ENCODE measurements at regions not wholly inside any gene's neighbourhood (a gene's known extent, or its start where the extent isn't known, plus 50 kb on each side); places are given as distances from the start of the nearest gene placed in this dataset.

DNA sequence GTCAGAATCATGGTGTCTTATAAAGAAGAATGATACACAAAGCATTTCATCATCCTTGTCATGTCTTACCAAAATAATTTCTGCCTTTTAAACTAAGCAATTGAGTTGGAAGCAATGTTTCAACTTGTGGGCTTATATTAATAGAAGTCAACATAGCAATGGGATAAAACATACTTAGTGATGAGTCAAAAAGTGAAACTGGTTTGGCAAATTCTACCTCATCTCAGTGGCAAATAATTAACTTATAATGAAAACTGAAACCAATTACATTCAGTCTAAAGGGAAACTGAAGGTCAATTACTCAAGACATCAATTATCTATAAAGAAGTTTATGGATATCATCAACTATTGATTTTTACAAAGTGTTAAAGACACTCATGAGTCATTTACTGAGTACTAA is 463.8 kb downstream of the BMP2 start:
- DNase-seq, result no peak
- Histone ChIP-seq H3K27ac (ENCODE audit: insufficient read depth, low read length) (no peak overlapping the region), H2BK20ac (ENCODE audit: low read depth, low read length) (no peak overlapping the region), H3K9me1 (ENCODE audit: insufficient read depth, low read length) (no peaks in the 10 kb centered on the region), H2BK15ac (ENCODE audit: low read depth, low read length) (no peak overlapping the region), H3K56ac (ENCODE audit: extremely low read depth, insufficient read depth, low read length) (no peak overlapping the region), H3K4me3 (ENCODE audit: insufficient read depth, low read depth, low read length) (no peak overlapping the region), H2BK120ac (ENCODE audit: low read depth, low read length) (no peak overlapping the region), H4K5ac (ENCODE audit: low read depth, low read length) (no peak overlapping the region), H3K23ac (ENCODE audit: low read depth, low read length) (no peak overlapping the region), H3K9me3 (ENCODE audit: control insufficient read depth, insufficient read depth, low read length) (no peaks in the 10 kb centered on the region), H3K27me3 (ENCODE audit: control insufficient read depth, insufficient read depth, low read length) (no peaks in the 10 kb centered on the region), H3K14ac (replicated peaks; ENCODE audit: low read depth, low read length) (no peak overlapping the region), H2AFZ (replicated peaks; ENCODE audit: low read length, poor library complexity) (no peak overlapping the region), H3K79me1 (ENCODE audit: low read depth in 1 of 2, low read length in 2 of 2) (no peaks in the 10 kb centered on the region), H4K91ac (ENCODE audit: insufficient read depth, low read depth, low read length) (no peak overlapping the region), H2BK5ac (ENCODE audit: low read depth, low read length, poor library complexity, severe bottlenecking) (no peak overlapping the region), H2AK5ac (ENCODE audit: low read depth, low read length) (no peak overlapping the region), H3K18ac (ENCODE audit: low read depth, low read length) (no peak overlapping the region), H3K4me2 (ENCODE audit: low read depth, low read length) (no peak overlapping the region), H4K8ac (ENCODE audit: low read depth in 2 of 2, low read length in 2 of 2) (no peak overlapping the region), H3K4ac (ENCODE audit: low read depth, low read length) (no peak overlapping the region), H3K9ac (ENCODE audit: low read depth, low read length) (no peak overlapping the region), H4K20me1 (ENCODE audit: insufficient read depth, low read length) (no peaks in the 10 kb centered on the region), H2AK9ac (replicated peaks; ENCODE audit: low read depth, low read length, poor library complexity) (no peak overlapping the region), H3K36me3 (ENCODE audit: control insufficient read depth, insufficient read depth, low read length) (no peaks in the 10 kb centered on the region), H3K4me1 (ENCODE audit: control insufficient read depth, insufficient read depth, low read length) (no peaks in the 10 kb centered on the region)
- CTCF ChIA-PET, result no interaction called here
- dilution Hi-C loops (cut with HindIII; ENCODE audit: low sequenced_read_pairs, unreplicated experiment) (no loop called here), intact Hi-C loops (cut with micrococcal nuclease) (no loop called here), in situ Hi-C loops (cut with MboI; ENCODE audit: low sequenced_read_pairs) (no loop called here)
- ATAC-seq (ENCODE audit: low read depth), result no peak
- no TSS peak for BruUV-seq (replicated peaks)
- POLR2A ChIA-PET (ENCODE audit: unreplicated experiment), result no interaction called here
- TF ChIP-seq MAZ (IDR thresholded peaks at IDR 0.05; ENCODE audit: borderline replicate concordance, low read depth, low read length) (no peak), NFE2L2 (IDR thresholded peaks at IDR 0.05; ENCODE audit: low read depth, low read length) (no peak), RFX5 (IDR thresholded peaks at IDR 0.05; ENCODE audit: low read depth, low read length) (no peak), CHD1 (IDR thresholded peaks at IDR 0.05; ENCODE audit: low read depth, low read length) (no peak), RCOR1 (IDR thresholded peaks at IDR 0.05; ENCODE audit: insufficient replicate concordance, low read length) (no peak), CEBPB (IDR thresholded peaks at IDR 0.05; ENCODE audit: low read depth, low read length) (no peak), MXI1 (IDR thresholded peaks at IDR 0.05; ENCODE audit: borderline replicate concordance, low read depth, low read length) (no peak), RAD21 (IDR thresholded peaks at IDR 0.05; ENCODE audit: low read length) (no peak), BHLHE40 (IDR thresholded peaks at IDR 0.05; ENCODE audit: low read depth, low read length) (no peak), FOS (IDR thresholded peaks at IDR 0.05; ENCODE audit: low read depth, low read length) (no peak), POLR2A (IDR thresholded peaks at IDR 0.05; ENCODE audit: low read depth, low read length) (no peak), SMC3 (IDR thresholded peaks at IDR 0.05; ENCODE audit: low read depth, low read length) (no peak), MAFK (IDR thresholded peaks at IDR 0.05; ENCODE audit: low read depth, low read length) (no peak)
- TF ChIP-seq, protein P1, sequence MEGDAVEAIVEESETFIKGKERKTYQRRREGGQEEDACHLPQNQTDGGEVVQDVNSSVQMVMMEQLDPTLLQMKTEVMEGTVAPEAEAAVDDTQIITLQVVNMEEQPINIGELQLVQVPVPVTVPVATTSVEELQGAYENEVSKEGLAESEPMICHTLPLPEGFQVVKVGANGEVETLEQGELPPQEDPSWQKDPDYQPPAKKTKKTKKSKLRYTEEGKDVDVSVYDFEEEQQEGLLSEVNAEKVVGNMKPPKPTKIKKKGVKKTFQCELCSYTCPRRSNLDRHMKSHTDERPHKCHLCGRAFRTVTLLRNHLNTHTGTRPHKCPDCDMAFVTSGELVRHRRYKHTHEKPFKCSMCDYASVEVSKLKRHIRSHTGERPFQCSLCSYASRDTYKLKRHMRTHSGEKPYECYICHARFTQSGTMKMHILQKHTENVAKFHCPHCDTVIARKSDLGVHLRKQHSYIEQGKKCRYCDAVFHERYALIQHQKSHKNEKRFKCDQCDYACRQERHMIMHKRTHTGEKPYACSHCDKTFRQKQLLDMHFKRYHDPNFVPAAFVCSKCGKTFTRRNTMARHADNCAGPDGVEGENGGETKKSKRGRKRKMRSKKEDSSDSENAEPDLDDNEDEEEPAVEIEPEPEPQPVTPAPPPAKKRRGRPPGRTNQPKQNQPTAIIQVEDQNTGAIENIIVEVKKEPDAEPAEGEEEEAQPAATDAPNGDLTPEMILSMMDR (conservative IDR thresholded peaks at IDR 0.05; ENCODE audit: low read depth, low read length), result no peak
- TF ChIP-seq, protein P2, sequence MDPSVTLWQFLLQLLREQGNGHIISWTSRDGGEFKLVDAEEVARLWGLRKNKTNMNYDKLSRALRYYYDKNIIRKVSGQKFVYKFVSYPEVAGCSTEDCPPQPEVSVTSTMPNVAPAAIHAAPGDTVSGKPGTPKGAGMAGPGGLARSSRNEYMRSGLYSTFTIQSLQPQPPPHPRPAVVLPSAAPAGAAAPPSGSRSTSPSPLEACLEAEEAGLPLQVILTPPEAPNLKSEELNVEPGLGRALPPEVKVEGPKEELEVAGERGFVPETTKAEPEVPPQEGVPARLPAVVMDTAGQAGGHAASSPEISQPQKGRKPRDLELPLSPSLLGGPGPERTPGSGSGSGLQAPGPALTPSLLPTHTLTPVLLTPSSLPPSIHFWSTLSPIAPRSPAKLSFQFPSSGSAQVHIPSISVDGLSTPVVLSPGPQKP (IDR thresholded peaks at IDR 0.05; ENCODE audit: borderline replicate concordance, low read depth, low read length), result no peak
- TF ChIP-seq, protein P3, sequence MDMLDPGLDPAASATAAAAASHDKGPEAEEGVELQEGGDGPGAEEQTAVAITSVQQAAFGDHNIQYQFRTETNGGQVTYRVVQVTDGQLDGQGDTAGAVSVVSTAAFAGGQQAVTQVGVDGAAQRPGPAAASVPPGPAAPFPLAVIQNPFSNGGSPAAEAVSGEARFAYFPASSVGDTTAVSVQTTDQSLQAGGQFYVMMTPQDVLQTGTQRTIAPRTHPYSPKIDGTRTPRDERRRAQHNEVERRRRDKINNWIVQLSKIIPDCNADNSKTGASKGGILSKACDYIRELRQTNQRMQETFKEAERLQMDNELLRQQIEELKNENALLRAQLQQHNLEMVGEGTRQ (IDR thresholded peaks at IDR 0.05; ENCODE audit: low read depth, low read length), result no peak
